ENCODE measurements at regions not wholly inside any gene's neighbourhood (a gene's known extent, or its start where the extent isn't known, plus 50 kb on each side); places are given as distances from the start of the nearest gene placed in this dataset.

GRCh38 chr3:147760085-147760484 is 350.9 kb downstream of the ZIC1 start:
- no peak for DNase-seq
- H3K4me3 ChIP-seq (ENCODE audit: low read length) = no peak overlapping the region
- H3K36me3 ChIP-seq (ENCODE audit: control insufficient read depth, insufficient read depth, low read length) = no peaks in the 10 kb centered on the region
- Mint-ChIP-seq H3K4me3 (no peak overlapping the region), H3K27ac (no peak overlapping the region), H3K27me3 (ENCODE audit: insufficient read depth) (no peaks in the 10 kb centered on the region), H3K36me3 (ENCODE audit: low read depth) (no peaks in the 10 kb centered on the region), H3K9me3 (no peaks in the 10 kb centered on the region), H3K4me1 (no peaks in the 10 kb centered on the region)
- H3K9me3 ChIP-seq (ENCODE audit: control insufficient read depth, low read length) = no peaks in the 10 kb centered on the region
- H3K27ac ChIP-seq (ENCODE audit: low read depth, low read length) = no peak overlapping the region
- H3K9ac ChIP-seq (ENCODE audit: extremely low read depth, low read length, poor library complexity, severe bottlenecking) = no peak overlapping the region
- H3K27me3 ChIP-seq (ENCODE audit: control insufficient read depth, insufficient read depth, low read length, poor library complexity, severe bottlenecking) = no peaks in the 10 kb centered on the region
- TF ChIP-seq CTCF (conservative IDR thresholded peaks at IDR 0.05) = no peak
- 83 to 89% methylated on average over 1 of the region's 1 CpG for WGBS, 2 experiments (ENCODE audit: insufficient coverage in 1 of 2, insufficient read length in 1 of 2)
- H3K4me1 ChIP-seq (ENCODE audit: control insufficient read depth, insufficient read depth, low read length) = no peaks in the 10 kb centered on the region

DNA sequence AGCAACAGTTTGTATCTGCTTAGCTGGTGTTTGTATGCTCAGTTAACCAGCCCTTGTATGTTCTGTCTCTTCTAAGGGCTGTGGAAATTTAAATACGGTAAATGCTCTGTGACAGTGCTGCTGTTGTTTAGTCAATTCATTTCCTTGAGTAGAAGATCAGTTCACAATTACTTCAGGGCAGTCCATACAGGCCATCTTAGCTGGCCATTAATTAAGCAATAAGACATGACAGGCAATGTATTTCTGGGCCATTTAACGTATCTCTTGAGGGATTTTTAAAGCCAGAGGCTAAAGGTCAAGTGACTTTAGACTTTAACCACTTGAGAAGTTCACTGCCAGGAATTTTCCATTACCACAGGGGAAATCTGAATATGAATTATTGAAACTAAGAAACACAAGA is 351.8 kb downstream of the ZIC1 start:
- H3K4me3 ChIP-seq (ENCODE audit: low read length) = no peak overlapping the region
- H3K9me3 ChIP-seq (ENCODE audit: control insufficient read depth, low read length) = no peaks in the 10 kb centered on the region
- WGBS, 2 experiments (ENCODE audit: insufficient coverage in 1 of 2, insufficient read length in 1 of 2) = 80 to 87% methylated on average over 2 of the region's 2 CpGs
- TF ChIP-seq CTCF (conservative IDR thresholded peaks at IDR 0.05) = no peak
- no peaks in the 10 kb centered on the region for H3K4me1 ChIP-seq (ENCODE audit: control insufficient read depth, insufficient read depth, low read length)
- H3K9ac ChIP-seq (ENCODE audit: extremely low read depth, low read length, poor library complexity, severe bottlenecking) = no peak overlapping the region
- no peak overlapping the region for H3K27ac ChIP-seq (ENCODE audit: low read depth, low read length)
- H3K27me3 Mint-ChIP-seq (ENCODE audit: insufficient read depth) = no peaks in the 10 kb centered on the region
- H3K27ac Mint-ChIP-seq = no peak overlapping the region
- no peaks in the 10 kb centered on the region for H3K4me1 Mint-ChIP-seq
- H3K4me3 Mint-ChIP-seq = no peak overlapping the region
- no peaks in the 10 kb centered on the region for H3K36me3 ChIP-seq (ENCODE audit: control insufficient read depth, insufficient read depth, low read length)
- no peak for DNase-seq
- no peaks in the 10 kb centered on the region for H3K36me3 Mint-ChIP-seq (ENCODE audit: low read depth)
- no peaks in the 10 kb centered on the region for H3K9me3 Mint-ChIP-seq
- H3K27me3 ChIP-seq (ENCODE audit: control insufficient read depth, insufficient read depth, low read length, poor library complexity, severe bottlenecking) = no peaks in the 10 kb centered on the region

DNA sequence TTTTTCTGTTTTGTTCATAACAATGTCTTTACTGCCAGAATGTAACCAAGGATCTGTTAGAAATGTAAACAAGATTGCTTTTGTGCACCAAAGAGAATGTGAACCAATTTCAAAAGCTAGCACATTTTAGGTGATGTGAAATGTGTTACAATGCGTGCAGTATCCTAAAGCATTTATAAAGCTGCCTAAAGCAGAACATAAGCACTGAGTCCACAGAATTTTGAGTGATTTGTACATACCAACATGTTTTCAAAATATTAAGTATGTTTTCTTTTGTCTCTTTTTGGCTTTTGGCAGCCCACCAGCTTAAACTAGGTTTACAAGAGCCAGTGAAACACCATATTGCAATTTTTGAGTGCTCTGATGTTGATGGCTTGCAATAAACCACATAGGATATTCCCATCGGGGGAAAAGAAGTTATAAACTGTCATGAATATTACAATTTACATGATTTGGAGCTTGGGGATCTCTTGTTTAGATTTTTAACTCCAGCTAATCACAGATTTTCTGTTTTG is 364.0 kb downstream of the ZIC1 start:
- H3K36me3 Mint-ChIP-seq (ENCODE audit: low read depth) = no peaks in the 10 kb centered on the region
- H3K36me3 ChIP-seq (ENCODE audit: control insufficient read depth, insufficient read depth, low read length) = no peaks in the 10 kb centered on the region
- no peak for TF ChIP-seq CTCF (conservative IDR thresholded peaks at IDR 0.05)
- no peak overlapping the region for H3K4me3 Mint-ChIP-seq
- H3K4me3 ChIP-seq (ENCODE audit: low read length) = no peak overlapping the region
- no peak overlapping the region for H3K27ac Mint-ChIP-seq
- no peaks in the 10 kb centered on the region for H3K9me3 ChIP-seq (ENCODE audit: control insufficient read depth, low read length)
- WGBS, 2 experiments (ENCODE audit: insufficient coverage in 1 of 2, insufficient read length in 1 of 2) = 71 to 90% methylated on average over 1 to 2 of the region's 2 CpGs
- no peaks in the 10 kb centered on the region for H3K4me1 Mint-ChIP-seq
- H3K27me3 Mint-ChIP-seq (ENCODE audit: insufficient read depth) = no peaks in the 10 kb centered on the region
- no peak overlapping the region for H3K27ac ChIP-seq (ENCODE audit: low read depth, low read length)
- H3K27me3 ChIP-seq (ENCODE audit: control insufficient read depth, insufficient read depth, low read length, poor library complexity, severe bottlenecking) = no peaks in the 10 kb centered on the region
- no peak for DNase-seq
- H3K9me3 Mint-ChIP-seq = no peaks in the 10 kb centered on the region
- H3K9ac ChIP-seq (ENCODE audit: extremely low read depth, low read length, poor library complexity, severe bottlenecking) = no peak overlapping the region
- H3K4me1 ChIP-seq (ENCODE audit: control insufficient read depth, insufficient read depth, low read length) = no peaks in the 10 kb centered on the region
